Fibroblast of mammary gland (primary cell): ENCODE measurements at regions not wholly inside any gene's neighbourhood (a gene's known extent, or its start where the extent isn't known, plus 50 kb on each side); places are given as distances from the start of the nearest gene placed in this dataset.

ENCODE experiments used
- DNase-seq: peaks from one replicate; pipeline ENCODE4 v3.0.0-alpha.2; 2010; ENCODE audit warnings: low read depth
- H3K4me3 ChIP-seq: 2 replicates; pipeline ENCODE4 v1.5.1; 2011; ENCODE audit warnings: low read depth, mild to moderate bottlenecking, low read length, moderate library complexity; ENCODE audit not compliant: control insufficient read depth
- CTCF ChIP-seq: conservative IDR thresholded peaks from 2 replicates; pipeline ENCODE4 v1.5.1; 2011; ENCODE audit warnings: low read depth, low read length, inconsistent platforms; ENCODE audit not compliant: control insufficient read depth, insufficient read depth

- no peak for DNase-seq
- no peak for TF ChIP-seq CTCF
- no peak overlapping the region for H3K4me3 ChIP-seq
These were observed 206.9 kb upstream of the MAP3K7 start for GRCh38 chr6:90793771-90794170.

GRCh38 chr6:90790696-90791095, 203.8 kb upstream of the MAP3K7 start:
- H3K4me3 ChIP-seq, result no peak overlapping the region
- TF ChIP-seq CTCF, result no peak
- DNase-seq, result peak; percentile 62

- no peak for TF ChIP-seq CTCF
- DNase-seq, result peak; percentile 11
These were observed 203.2 kb upstream of the MAP3K7 start for GRCh38 chr6:90790058-90790457.

GRCh38 chr6:90788781-90789180, 201.9 kb upstream of the MAP3K7 start:
- no peak for TF ChIP-seq CTCF
- no peak for DNase-seq
- H3K4me3 ChIP-seq, result no peak overlapping the region

More at GRCh38 chr6:90790058-90790457, 203.2 kb upstream of the MAP3K7 start:
- H3K4me3 ChIP-seq, result no peak overlapping the region

GRCh38 chr6:90787446-90787845, 200.6 kb upstream of the MAP3K7 start:
- TF ChIP-seq CTCF, result no peak
- DNase-seq, result no peak
- H3K4me3 ChIP-seq, result no peak overlapping the region

GRCh38 chr6:90780778-90781177, 193.9 kb upstream of the MAP3K7 start:
- H3K4me3 ChIP-seq, result no peak overlapping the region
- TF ChIP-seq CTCF, result no peak
- DNase-seq, result no peak

GRCh38 chr6:90780141-90780540, 193.3 kb upstream of the MAP3K7 start:
- H3K4me3 ChIP-seq, result no peak overlapping the region
- TF ChIP-seq CTCF, result no peak
- DNase-seq, result no peak
